Kidney glomerular epithelial cell (primary cell): ENCODE measurements at regions not wholly inside any gene's neighbourhood (a gene's known extent, or its start where the extent isn't known, plus 50 kb on each side); places are given as distances from the start of the nearest gene placed in this dataset.
A peak's percentile ranks its signal among the peaks of the same experiment; 100 is the strongest.
"Not testable (repeated sequence)": the region's sequence is repeated elsewhere in the genome, so short reads cannot be mapped to it uniquely, and the experiment has no call there.

ENCODE experiments used
- DNase-seq: peaks from one replicate; lab custom pipeline; 2025; lab: John Stamatoyannopoulos, UW

DNA sequence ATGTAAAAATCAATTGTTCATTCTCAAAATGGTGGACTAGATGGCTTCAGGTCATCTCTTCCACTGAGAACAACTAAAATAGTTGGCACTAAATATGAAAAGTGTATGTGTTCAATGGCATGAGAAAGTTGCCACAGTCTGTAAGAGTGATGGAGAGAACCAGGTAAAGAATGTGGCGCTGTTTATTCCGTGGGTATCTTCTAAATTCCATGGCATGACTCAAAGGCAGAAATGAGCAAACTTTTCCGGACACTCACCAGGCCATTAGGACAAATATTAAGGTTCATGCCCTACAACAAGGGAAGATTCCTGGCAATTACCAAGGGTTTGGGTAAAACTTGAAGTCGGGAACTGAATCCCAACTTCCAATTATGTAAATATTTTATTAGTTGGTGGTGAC is 825.4 kb upstream of the CDH6 start:
- no peak for DNase-seq

DNA sequence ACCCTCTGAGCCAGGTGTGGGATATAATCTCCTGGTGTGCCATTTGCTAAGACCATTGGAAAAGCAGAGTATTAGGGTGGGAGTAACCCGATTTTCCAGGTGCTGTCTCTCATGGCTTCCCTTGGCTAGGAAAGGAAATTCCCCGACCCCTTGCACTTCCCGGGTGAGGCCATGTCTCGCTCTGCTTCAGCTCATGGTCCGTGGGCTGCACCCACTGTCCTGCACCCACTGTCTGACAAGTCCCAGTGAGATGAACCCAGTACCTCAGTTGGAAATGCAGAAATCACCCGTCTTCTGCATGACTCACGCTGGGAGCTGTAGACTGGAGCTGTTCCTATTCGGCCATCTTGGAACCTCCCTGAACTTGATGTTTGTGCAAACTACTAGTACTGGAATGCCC is 828.5 kb upstream of the CDH6 start:
- not testable (repeated sequence) for DNase-seq

GRCh38 chr5:30357371-30357770 is 836.1 kb upstream of the CDH6 start:
- no peak for DNase-seq

- no peak for DNase-seq
Measured at GRCh38 chr5:30355675-30356074, 837.8 kb upstream of the CDH6 start.

GRCh38 chr5:30347858-30348257 is 845.6 kb upstream of the CDH6 start:
- no peak for DNase-seq

DNA sequence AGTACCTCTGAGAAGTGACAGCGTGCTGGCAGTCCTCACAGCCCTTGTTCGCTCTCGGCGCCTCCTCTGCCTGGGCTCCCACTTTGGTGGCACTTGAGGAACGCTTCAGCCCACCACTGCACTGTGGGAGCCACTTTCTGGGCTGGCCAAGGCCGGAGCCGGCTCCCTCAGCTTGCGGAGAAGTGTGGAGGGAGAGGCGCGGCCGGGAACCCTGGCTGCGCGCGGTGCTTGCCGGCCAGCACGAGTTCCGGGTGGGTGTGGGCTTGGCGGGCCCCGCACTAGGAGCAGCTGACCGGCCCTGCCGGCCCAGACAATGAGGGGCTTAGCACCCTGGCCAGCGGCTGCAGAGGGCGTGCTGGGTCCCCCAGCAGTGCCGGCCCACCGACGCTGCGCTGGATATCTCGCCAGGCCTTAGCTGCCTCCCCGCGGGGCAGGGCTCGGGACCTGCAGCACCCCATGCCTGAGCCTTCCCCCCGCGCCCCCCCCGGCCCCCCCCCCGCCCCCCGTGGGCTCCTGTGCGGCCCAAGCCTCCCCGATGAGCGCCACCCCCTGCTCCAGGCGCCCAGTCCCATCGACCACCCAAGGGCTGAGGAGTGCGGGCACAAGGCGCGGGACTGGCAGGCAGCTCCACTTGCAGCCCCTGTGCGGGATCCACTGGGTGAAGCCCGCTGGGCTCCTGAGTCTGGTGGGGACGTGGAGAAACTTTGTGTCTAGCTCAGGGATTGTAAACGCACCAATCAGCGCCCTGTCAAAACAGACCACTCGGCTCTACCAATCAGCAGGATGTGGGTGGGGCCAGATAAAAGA is 847.7 kb upstream of the CDH6 start:
- DNase-seq = not testable (repeated sequence)

DNA sequence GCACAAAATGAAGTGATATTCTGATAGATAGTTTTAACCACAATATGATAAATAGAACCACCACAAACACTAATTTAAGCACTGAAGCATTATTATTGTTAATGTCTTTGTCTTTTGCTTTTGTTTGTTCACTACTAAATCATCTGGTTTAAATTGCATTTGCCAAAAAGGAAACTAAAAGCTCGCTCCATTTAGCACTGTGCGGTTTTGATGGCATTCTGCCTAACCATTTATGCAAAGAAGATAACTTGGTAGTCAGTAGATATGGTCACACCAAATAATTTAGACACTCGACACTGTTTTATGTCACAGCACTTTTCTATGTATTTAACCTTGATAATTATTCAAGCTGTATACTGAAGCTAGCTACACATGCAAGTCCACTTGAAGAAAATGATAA is 849.8 kb upstream of the CDH6 start:
- DNase-seq = no peak

DNA sequence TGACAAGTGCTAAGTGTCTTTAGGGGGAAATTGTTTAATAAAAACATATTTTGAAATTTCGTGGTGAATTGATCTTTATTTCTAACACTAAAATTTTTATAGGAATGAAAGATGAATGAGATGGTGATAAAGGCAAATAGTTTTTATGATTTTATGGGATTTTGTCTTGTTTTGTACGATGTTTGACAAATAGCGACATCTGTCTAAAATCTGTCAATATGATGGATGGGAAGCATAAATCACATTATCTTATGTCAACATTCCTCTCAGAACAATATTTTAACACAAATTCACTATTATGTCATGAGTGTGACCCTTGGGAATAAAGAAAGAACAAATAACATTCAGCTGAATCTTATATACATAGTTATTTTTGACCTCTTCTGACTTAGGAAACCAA is 852.0 kb upstream of the CDH6 start:
- no peak for DNase-seq

DNA sequence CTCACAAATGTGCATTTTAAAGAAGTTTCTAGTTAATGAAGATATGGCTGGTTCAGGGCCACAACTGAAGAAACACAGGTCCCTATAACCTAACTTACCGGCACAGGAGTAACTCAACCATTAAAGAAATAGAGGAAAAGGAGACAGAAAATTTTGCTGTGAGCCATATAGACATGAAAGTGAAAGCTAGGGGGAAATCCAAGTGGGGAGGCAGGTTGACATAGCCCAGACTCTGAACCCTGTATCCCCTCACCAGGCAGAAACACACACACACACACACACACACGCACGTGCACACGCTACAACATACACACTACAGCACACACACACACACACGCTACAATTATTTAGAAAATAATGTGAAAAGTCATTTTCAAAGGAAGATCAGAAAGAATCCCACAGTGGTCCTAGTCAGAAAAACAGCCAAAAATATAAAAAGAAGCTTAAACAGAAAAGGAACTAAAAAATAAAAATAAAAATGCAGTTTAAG is 856.4 kb upstream of the CDH6 start:
- DNase-seq = no peak

- no peak for DNase-seq
Measured at GRCh38 chr5:30331534-30331933, 862.0 kb upstream of the CDH6 start.

DNA sequence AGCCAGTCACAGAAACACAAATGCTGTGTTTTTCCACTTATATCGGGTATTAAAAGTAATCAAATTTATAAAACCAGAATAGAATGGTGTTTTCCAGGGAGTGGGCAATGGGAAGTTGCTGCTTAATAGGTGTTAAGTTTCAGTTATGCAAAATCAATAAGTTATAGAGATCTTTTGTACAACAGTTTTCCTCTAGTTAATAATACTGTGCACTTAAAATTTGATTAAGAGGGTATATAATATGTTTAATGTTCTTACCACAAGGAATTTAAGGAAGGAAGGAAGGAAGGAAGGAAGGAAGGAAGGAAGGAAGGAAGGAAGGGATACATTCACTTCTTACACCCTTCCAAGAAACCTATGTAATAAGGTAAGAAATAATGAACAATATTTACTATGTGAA is 867.7 kb upstream of the CDH6 start:
- DNase-seq = no peak

GRCh38 chr5:30324083-30324482 is 869.4 kb upstream of the CDH6 start:
- DNase-seq = no peak

GRCh38 chr5:30287890-30288289 is 905.6 kb upstream of the CDH6 start:
- DNase-seq = no peak

- DNase-seq = peak; percentile 38
Measured at GRCh38 chr5:30279237-30279636, 914.2 kb upstream of the CDH6 start.

- no peak for DNase-seq
Measured at GRCh38 chr5:30267026-30267425, 926.5 kb upstream of the CDH6 start.

- DNase-seq = no peak
Measured at GRCh38 chr5:30239331-30240022, 954.0 kb upstream of the CDH6 start.

DNA sequence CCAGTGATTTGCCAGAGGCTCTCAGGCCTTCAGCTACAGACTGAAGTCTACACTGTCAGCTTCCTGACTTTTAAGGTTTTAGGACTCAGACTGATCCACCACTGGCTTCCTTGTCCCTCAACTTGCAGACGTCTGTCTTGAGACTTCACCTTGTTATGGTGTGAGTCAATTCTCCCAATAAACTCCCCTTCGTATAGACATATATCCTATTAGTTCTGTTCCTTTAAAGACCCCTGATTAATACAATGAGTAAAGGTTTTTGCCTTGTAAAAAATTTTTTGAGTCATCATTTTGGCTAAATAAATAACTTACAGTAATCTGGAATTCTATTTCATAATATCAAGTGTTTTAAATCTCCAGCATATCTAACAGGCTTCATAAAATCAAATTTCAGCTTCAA is 956.3 kb upstream of the CDH6 start:
- no peak for DNase-seq

- DNase-seq = no peak
Measured at GRCh38 chr5:30209755-30210154, 983.7 kb upstream of the CDH6 start.

GRCh38 chr5:30197662-30198061 is 995.8 kb upstream of the CDH6 start:
- no peak for DNase-seq

DNA sequence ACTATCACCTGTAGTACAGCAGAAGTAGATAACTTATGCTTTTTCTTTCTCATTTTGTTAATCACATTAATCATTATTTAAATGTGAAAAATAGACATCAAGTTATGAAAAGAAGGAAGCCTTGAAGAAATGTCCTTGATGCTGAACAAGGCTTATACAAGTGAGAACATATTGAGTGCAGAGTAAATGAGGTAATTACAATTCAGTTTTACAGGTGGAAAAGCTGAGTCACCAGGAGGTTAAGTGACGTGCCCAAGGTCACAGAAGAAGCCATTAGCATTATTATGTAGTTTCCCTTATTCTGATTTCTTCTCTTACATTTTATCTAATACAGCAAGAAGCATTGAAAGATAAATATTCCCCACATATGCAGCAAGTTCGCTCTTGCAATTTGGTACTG is 998.5 kb upstream of the CDH6 start:
- DNase-seq = no peak

DNA sequence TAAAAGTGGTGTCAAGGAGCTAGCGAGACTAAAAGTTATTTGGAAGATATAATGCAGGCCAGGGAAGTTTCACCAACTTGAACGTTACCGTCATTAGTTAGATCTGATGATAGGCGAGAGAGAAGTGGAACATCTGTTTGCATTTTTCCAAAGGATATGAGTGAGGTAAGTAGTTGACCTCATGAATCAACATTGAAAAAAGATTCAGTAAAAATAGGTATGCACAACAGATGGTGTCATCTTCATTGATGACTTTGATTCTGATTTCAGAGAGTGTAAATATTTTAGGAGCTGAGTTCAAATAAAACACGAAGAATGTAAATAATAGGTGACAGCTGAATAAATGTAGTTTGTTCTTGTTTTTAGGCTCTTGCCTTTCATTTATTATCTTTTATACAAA is 998.9 kb upstream of the CDH6 start:
- DNase-seq = no peak

DNA sequence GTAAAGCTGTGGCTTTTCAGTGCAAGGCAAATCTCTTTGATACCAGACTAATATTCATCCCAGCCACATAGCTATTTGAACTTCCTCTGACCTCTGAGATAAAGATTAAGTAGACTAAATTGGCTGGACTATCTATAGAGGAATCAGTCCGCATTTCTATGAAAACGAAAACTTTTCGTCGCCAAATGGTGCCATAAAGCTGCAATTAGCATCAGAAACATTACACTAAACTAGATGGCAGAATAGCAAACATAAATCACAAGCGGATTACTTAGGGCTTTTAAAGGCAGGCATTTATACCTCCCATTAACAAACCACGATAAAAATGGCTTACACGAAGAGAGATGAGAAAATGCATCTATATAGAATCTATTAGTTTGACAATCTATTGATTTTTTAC is 1009.7 kb upstream of the CDH6 start:
- no peak for DNase-seq

DNA sequence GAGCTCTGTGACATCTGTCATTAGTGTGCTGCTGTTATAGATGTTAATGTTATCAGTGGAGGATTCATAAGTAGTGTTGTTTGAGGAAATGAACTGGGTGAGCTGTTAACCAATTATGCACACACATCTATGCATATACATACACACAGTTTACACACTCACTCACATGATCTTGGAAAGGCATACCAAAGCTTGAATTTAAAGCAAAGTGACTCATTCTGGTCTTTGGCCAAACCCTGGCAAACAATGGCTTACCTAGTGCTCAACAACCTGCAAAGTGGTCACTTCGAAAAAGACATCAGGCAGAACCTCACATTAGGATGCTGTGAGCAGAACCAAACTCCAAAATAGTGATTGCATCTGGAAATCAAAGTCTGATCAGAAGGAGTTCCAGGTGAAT is 1037.3 kb upstream of the CDH6 start:
- DNase-seq = no peak

GRCh38 chr5:30152431-30152830 is 1041.1 kb upstream of the CDH6 start:
- no peak for DNase-seq
